ENCODE measurements at regions not wholly inside any gene's neighbourhood (a gene's known extent, or its start where the extent isn't known, plus 50 kb on each side); places are given as distances from the start of the nearest gene placed in this dataset.
"Not testable (repeated sequence)": the region's sequence is repeated elsewhere in the genome, so short reads cannot be mapped to it uniquely, and the experiment has no call there.

DNA sequence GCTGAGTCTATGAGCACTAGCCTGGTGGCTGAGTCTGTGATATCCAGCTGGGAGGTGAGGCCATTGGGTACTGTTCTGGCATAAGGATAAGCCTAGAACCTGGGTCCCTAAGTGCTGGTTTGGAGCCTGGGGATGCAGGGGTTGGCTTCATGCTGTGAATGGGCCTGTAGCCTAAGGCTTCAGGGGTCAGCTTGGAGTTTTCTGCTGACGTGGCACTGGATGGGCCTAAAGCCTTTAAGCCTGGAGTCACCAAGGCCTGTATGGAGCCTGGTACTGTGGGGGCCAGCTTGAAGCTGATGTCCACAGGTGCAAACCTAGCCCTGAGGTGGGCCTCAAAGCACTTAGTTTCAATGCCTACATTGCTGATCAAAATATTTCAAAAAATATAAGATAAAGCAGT lies 979.6 kb upstream of the POU3F4 start:
- H3K4me3 ChIP-seq (ENCODE audit: low read length): no peak overlapping the region
- no peaks in the 10 kb centered on the region for H3K9me3 ChIP-seq (ENCODE audit: insufficient read depth, low read depth, low read length)
- no peak overlapping the region for H3K9ac ChIP-seq (ENCODE audit: low read depth, low read length)
- 61% methylated on average over 1 of the region's 1 CpG for WGBS
- no peak overlapping the region for H3K27ac ChIP-seq (ENCODE audit: low read depth, low read length)
- H3K4me1 ChIP-seq (ENCODE audit: insufficient read depth, low read length): no peaks in the 10 kb centered on the region
- no peaks in the 10 kb centered on the region for H3K36me3 ChIP-seq (ENCODE audit: insufficient read depth, low read length)
- H3K27me3 ChIP-seq (ENCODE audit: insufficient read depth, low read length): no peaks in the 10 kb centered on the region

DNA sequence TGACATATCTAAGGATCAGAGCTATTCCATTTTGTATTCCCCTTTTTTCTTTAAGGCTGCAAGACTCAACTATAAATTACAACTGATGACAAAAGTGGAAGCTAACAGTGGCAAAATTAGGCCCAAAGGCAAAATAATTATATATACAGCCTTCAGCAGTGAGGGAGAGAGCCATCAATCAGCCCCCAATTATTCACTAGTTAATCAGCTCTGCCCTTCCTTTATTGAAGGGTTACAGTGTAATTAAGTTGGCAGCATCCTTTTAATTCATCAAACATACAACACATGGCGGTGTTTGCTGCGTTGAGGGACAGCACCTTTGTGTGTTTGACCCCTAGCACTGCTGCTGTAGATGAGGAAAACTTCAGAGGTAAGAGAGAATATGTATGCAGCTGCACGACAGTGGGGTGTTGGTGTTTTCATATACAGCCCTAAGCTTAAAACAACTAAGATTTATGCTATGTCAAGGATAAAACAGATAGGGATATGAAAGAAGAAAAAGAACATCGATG lies 973.9 kb upstream of the POU3F4 start:
- Histone ChIP-seq H3K4me3 (ENCODE audit: low read length) (no peak overlapping the region), H3K9ac (ENCODE audit: low read depth, low read length) (no peak overlapping the region), H3K27me3 (ENCODE audit: insufficient read depth, low read length) (no peaks in the 10 kb centered on the region), H3K9me3 (ENCODE audit: insufficient read depth, low read depth, low read length) (0 out of 2 replicates have a peak, but pooled peaks cover 2% of the 10 kb centered on the region), H3K27ac (ENCODE audit: low read depth, low read length) (no peak overlapping the region), H3K36me3 (ENCODE audit: insufficient read depth, low read length) (no peaks in the 10 kb centered on the region), H3K4me1 (ENCODE audit: insufficient read depth, low read length) (no peaks in the 10 kb centered on the region)
- WGBS: no CpG with 5 or more reads among the region's 4 CpGs

DNA sequence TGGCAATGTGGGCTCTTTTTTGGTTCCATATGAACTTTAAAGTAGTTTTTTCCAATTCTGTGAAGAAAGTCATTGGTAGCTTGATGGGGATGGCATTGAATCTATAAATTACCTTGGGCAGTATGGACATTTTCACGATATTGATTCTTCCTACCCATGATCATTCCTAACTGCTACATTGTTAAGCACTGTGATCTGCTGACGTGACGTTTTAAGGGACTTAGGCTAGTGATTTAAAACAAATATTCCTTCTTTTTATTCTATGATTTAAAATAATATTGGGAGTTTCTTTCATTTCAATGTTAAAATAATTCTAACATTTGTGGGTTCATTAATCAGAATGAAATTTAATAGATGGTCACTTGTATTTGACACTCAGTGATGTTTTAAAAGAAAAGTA lies 970.9 kb upstream of the POU3F4 start:
- not testable (repeated sequence) for H3K27me3 ChIP-seq (ENCODE audit: insufficient read depth, low read length); H3K27ac ChIP-seq (ENCODE audit: low read depth, low read length); H3K4me1 ChIP-seq (ENCODE audit: insufficient read depth, low read length); H3K4me3 ChIP-seq (ENCODE audit: low read length); H3K9ac ChIP-seq (ENCODE audit: low read depth, low read length); H3K9me3 ChIP-seq (ENCODE audit: insufficient read depth, low read depth, low read length); H3K36me3 ChIP-seq (ENCODE audit: insufficient read depth, low read length)
- no CpG with 5 or more reads among the region's 3 CpGs for WGBS

DNA sequence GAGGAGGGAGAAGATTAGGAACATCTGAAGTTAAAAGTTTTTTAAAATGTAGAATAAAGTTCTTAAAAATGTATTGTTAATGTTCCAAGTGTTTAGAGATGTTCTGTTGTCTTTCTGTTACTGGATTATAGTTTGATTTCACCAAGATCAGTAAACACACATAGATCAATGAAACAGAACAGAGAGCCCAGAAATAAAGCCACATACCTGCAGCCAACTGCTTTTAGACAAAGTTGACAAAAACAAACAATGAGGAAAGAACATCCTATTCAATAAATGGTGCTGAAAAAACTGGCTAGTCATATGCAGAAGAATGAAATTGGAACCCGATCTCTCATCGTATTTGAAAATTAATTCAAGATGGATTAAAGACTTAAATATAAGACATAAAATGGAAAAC lies 966.3 kb upstream of the POU3F4 start:
- no CpG with 5 or more reads among the region's 2 CpGs for WGBS
- Histone ChIP-seq H3K4me3 (ENCODE audit: low read length) (no peak overlapping the region), H3K27me3 (ENCODE audit: insufficient read depth, low read length) (no peaks in the 10 kb centered on the region), H3K27ac (ENCODE audit: low read depth, low read length) (no peak overlapping the region), H3K4me1 (ENCODE audit: insufficient read depth, low read length) (no peaks in the 10 kb centered on the region), H3K9ac (ENCODE audit: low read depth, low read length) (no peak overlapping the region), H3K36me3 (ENCODE audit: insufficient read depth, low read length) (no peaks in the 10 kb centered on the region), H3K9me3 (ENCODE audit: insufficient read depth, low read depth, low read length) (peaks cover 6% of the 10 kb centered on the region; the same call in 1 of the 2 replicates)

DNA sequence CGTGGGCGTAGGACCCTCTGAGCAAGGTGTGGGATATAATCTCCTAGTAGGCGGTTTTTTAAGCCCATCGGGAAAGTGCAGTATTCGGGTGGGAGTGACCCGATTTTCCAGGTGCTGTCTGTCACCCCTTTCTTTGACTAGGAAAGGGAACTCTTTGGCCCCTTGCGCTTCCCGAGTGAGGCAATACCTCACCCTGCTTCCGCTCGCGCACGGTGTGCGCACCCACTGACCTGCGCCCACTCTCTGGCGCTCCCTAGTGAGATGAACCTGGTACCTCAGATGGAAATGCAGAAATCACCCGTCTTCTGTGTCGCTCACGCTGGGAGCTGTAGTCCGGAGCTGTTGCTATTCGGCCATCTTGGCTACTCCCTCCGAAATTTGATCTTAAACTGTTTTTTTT lies 955.9 kb upstream of the POU3F4 start:
- H3K27me3 ChIP-seq (ENCODE audit: insufficient read depth, low read length); H3K4me1 ChIP-seq (ENCODE audit: insufficient read depth, low read length); H3K36me3 ChIP-seq (ENCODE audit: insufficient read depth, low read length); H3K27ac ChIP-seq (ENCODE audit: low read depth, low read length); H3K4me3 ChIP-seq (ENCODE audit: low read length); H3K9ac ChIP-seq (ENCODE audit: low read depth, low read length): not testable (repeated sequence)
- H3K9me3 ChIP-seq (ENCODE audit: insufficient read depth, low read depth, low read length): peaks cover 22% of the 10 kb centered on the region; the same call in 1 of the 2 replicates
- WGBS: 91% methylated on average over 21 of the region's 21 CpGs

DNA sequence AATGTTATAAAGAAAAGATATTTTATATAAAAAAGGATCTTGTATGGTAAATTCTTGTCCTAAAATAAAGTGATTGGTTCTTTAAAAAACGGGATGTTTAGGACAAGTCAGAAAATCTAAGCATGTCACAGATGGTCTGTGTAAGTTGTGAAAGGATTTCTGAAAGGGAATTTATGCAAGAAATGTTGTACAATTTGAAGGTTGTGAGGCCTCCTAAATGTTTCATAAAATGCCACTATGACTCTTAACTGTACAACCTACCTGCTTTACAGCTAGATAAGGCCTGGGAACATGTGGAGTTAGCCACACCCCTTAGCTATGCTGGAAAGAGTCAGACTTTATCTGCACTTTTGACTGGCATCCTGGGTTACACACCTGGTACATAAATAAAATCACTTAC lies 951.5 kb upstream of the POU3F4 start:
- no peak overlapping the region for H3K4me3 ChIP-seq (ENCODE audit: low read length)
- 38% methylated on average over 1 of the region's 1 CpG for WGBS
- no peaks in the 10 kb centered on the region for H3K4me1 ChIP-seq (ENCODE audit: insufficient read depth, low read length)
- H3K9ac ChIP-seq (ENCODE audit: low read depth, low read length): no peak overlapping the region
- no peak overlapping the region for H3K27ac ChIP-seq (ENCODE audit: low read depth, low read length)
- peaks cover 32% of the 10 kb centered on the region; the same call in 1 of the 2 replicates for H3K9me3 ChIP-seq (ENCODE audit: insufficient read depth, low read depth, low read length)
- no peaks in the 10 kb centered on the region for H3K27me3 ChIP-seq (ENCODE audit: insufficient read depth, low read length)
- no peaks in the 10 kb centered on the region for H3K36me3 ChIP-seq (ENCODE audit: insufficient read depth, low read length)

DNA sequence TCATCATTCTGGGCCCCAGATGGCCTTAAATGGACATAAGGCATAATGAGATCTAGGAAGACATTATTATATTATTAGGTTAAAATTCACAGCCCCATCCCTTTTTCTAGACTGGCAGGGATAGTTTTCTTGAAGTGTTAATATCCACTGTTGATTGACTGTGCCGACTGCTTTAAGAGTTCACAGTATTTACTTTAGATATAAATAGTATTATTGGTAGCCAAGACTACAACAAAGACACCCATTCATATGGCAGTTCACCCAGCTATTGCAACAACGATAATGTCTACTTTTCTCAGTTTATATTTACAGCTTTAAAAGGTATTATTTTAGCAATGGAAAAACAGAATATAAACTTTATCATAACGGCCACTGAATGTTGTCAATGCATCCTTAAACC lies 922.2 kb upstream of the POU3F4 start:
- Histone ChIP-seq H3K27ac (ENCODE audit: low read depth, low read length) (no peak overlapping the region), H3K36me3 (ENCODE audit: insufficient read depth, low read length) (no peaks in the 10 kb centered on the region), H3K4me3 (ENCODE audit: low read length) (no peak overlapping the region), H3K4me1 (ENCODE audit: insufficient read depth, low read length) (no peaks in the 10 kb centered on the region), H3K27me3 (ENCODE audit: insufficient read depth, low read length) (no peaks in the 10 kb centered on the region), H3K9ac (ENCODE audit: low read depth, low read length) (no peak overlapping the region), H3K9me3 (ENCODE audit: insufficient read depth, low read depth, low read length) (no peaks in the 10 kb centered on the region)
- no CpG with 5 or more reads among the region's 3 CpGs for WGBS

DNA sequence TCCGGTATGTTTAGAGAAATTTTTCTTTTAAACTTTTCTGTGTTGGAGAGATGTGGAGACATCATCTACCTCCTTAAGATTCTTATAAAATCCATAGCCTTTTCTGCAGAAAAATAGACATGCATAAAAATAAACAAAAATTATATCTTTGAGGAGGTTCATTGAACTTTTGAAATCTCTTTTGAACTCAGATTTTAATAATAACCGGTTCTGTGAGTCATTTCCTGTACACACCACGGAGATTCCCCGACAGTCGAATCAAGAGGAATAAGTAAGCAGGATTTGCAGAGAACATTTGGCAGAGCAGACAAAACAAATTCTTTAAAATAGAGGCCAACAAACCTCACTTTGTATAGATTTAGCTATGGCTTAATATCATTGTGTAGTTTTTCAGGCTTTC lies 918.7 kb upstream of the POU3F4 start:
- Histone ChIP-seq H3K27ac (ENCODE audit: low read depth, low read length) (no peak overlapping the region), H3K9me3 (ENCODE audit: insufficient read depth, low read depth, low read length) (no peaks in the 10 kb centered on the region), H3K36me3 (ENCODE audit: insufficient read depth, low read length) (no peaks in the 10 kb centered on the region), H3K4me1 (ENCODE audit: insufficient read depth, low read length) (no peaks in the 10 kb centered on the region), H3K4me3 (ENCODE audit: low read length) (no peak overlapping the region), H3K9ac (ENCODE audit: low read depth, low read length) (no peak overlapping the region), H3K27me3 (ENCODE audit: insufficient read depth, low read length) (no peaks in the 10 kb centered on the region)
- 83% methylated on average over 4 of the region's 5 CpGs for whole genome bisulfite sequencing

DNA sequence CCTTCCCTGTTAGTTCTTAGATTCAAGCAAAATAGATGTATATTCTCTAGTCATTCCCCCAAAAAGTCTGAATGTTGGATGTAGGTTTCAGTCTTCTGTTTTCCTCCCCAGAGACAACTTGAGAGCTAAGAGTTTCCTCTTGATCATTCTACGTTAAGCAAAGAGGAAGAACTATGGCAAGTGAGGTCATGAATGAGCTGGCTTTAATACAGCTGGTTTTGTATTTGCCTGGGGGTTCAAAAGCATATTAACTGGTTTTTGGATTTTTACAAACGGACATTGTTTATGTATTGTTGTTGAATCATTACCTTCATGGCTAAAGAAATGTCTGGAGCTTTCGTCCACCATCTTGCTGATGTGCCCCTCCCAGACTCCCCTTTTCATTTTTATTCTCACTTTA lies 916.7 kb upstream of the POU3F4 start:
- Histone ChIP-seq H3K4me3 (ENCODE audit: low read length) (no peak overlapping the region), H3K36me3 (ENCODE audit: insufficient read depth, low read length) (no peaks in the 10 kb centered on the region), H3K9me3 (ENCODE audit: insufficient read depth, low read depth, low read length) (no peaks in the 10 kb centered on the region), H3K27ac (ENCODE audit: low read depth, low read length) (no peak overlapping the region), H3K4me1 (ENCODE audit: insufficient read depth, low read length) (no peaks in the 10 kb centered on the region), H3K27me3 (ENCODE audit: insufficient read depth, low read length) (no peaks in the 10 kb centered on the region), H3K9ac (ENCODE audit: low read depth, low read length) (no peak overlapping the region)
- 80% methylated on average over 3 of the region's 3 CpGs for WGBS

DNA sequence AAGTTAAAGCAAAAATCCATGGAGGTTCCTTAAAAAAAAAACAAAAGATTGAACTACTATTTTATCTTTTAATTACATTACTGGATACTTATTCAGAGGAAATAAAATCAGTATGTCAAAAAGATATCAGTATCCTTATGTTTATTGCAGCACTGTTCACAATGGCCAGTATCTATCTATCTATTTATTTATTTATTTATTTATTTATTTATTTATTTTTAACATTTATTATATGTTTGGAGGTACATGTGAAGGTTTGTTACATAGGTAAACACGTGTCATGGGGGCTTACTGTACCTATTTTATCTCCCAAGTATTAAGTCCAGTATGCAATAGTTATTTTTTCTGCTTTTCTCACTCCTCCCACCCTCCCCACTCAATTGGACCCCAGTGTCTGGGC lies 881.1 kb upstream of the POU3F4 start:
- WGBS: no CpG with 5 or more reads among the region's 1 CpG

DNA sequence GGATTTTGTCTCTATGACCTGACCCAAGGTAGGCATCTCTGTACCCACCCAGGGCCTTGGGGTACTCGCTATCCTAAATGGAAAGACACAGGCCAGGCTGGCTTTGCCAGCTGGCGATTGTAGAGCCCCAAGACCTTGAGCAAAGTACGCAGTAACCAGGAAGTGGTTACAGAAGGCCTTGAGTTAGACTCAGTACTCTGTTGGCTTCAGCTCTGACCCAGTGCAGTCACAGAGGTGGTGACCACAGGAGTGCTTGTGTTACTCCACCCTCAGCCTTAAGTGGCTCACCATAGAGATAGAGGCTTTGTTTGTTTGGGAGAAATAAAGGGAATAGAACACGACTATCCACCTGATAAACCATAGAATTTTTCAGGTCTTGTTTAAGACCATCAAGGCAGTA lies 880.5 kb upstream of the POU3F4 start:
- Histone ChIP-seq H3K4me3 (ENCODE audit: low read length) (no peak overlapping the region), H3K9me3 (ENCODE audit: insufficient read depth, low read depth, low read length) (no peaks in the 10 kb centered on the region), H3K27me3 (ENCODE audit: insufficient read depth, low read length) (no peaks in the 10 kb centered on the region), H3K27ac (ENCODE audit: low read depth, low read length) (no peak overlapping the region), H3K36me3 (ENCODE audit: insufficient read depth, low read length) (no peaks in the 10 kb centered on the region), H3K9ac (ENCODE audit: low read depth, low read length) (no peak overlapping the region), H3K4me1 (ENCODE audit: insufficient read depth, low read length) (no peaks in the 10 kb centered on the region)
- WGBS: 54% methylated on average over 3 of the region's 4 CpGs

More for the DNA sequence above, 881.1 kb upstream of the POU3F4 start:
- H3K27ac ChIP-seq (ENCODE audit: low read depth, low read length): no peak overlapping the region
- H3K4me3 ChIP-seq (ENCODE audit: low read length): no peak overlapping the region
- H3K36me3 ChIP-seq (ENCODE audit: insufficient read depth, low read length): no peaks in the 10 kb centered on the region
- no peak overlapping the region for H3K9ac ChIP-seq (ENCODE audit: low read depth, low read length)
- no peaks in the 10 kb centered on the region for H3K4me1 ChIP-seq (ENCODE audit: insufficient read depth, low read length)
- H3K27me3 ChIP-seq (ENCODE audit: insufficient read depth, low read length): no peaks in the 10 kb centered on the region
- no peaks in the 10 kb centered on the region for H3K9me3 ChIP-seq (ENCODE audit: insufficient read depth, low read depth, low read length)

DNA sequence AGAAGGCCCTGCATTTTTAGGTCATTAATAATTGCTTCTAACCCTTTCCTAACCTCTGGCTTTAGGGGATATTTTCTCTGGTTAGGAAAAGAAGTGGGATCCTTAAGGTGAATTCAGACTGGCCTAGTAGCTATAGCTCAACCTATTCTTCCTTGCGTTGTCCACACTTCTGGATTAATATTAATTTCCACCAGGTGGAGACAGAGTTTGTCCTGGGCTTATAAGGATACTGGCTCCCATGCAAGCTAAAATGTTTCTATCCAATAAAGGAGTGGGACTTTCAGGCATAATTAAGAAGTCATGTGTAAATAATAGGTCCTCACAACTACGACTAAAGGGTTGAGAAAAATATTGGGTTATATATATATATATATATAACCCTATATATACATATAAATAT lies 860.0 kb upstream of the POU3F4 start:
- H3K4me3 ChIP-seq (ENCODE audit: low read length): no peak overlapping the region
- H3K9me3 ChIP-seq (ENCODE audit: insufficient read depth, low read depth, low read length): no peaks in the 10 kb centered on the region
- no peak overlapping the region for H3K27ac ChIP-seq (ENCODE audit: low read depth, low read length)
- WGBS: no CpG with 5 or more reads among the region's 2 CpGs
- H3K27me3 ChIP-seq (ENCODE audit: insufficient read depth, low read length): no peaks in the 10 kb centered on the region
- no peaks in the 10 kb centered on the region for H3K4me1 ChIP-seq (ENCODE audit: insufficient read depth, low read length)
- no peaks in the 10 kb centered on the region for H3K36me3 ChIP-seq (ENCODE audit: insufficient read depth, low read length)
- no peak overlapping the region for H3K9ac ChIP-seq (ENCODE audit: low read depth, low read length)
